HS-27A (cell line): ENCODE measurements at regions not wholly inside any gene's neighbourhood (a gene's known extent, or its start where the extent isn't known, plus 50 kb on each side); places are given as distances from the start of the nearest gene placed in this dataset.
"Not testable (repeated sequence)": the region's sequence is repeated elsewhere in the genome, so short reads cannot be mapped to it uniquely, and the experiment has no call there.

ENCODE experiments used
- DNase-seq: peaks from one replicate; pipeline ENCODE4 v3.0.0-alpha.2; 2012; ENCODE audit warnings: low read depth, missing footprints

GRCh38 chr5:152178350-152178699 lies 226.8 kb downstream of the NMUR2 start:
- peak; percentile 5 for DNase-seq

GRCh38 chr5:152177626-152178349 lies 227.3 kb downstream of the NMUR2 start:
- DNase-seq, result no peak

- DNase-seq, result no peak
Observed at GRCh38 chr5:152171888-152172287, 233.2 kb downstream of the NMUR2 start.

- no peak for DNase-seq
Observed at GRCh38 chr5:152170350-152170749, 234.7 kb downstream of the NMUR2 start.

GRCh38 chr5:152164860-152165259 lies 240.2 kb upstream of the GLRA1 start:
- DNase-seq, result no peak

GRCh38 chr5:152159894-152160293 lies 235.2 kb upstream of the GLRA1 start:
- DNase-seq, result not testable (repeated sequence)

- not testable (repeated sequence) for DNase-seq
Observed at GRCh38 chr5:152154452-152154851, 229.8 kb upstream of the GLRA1 start.

GRCh38 chr5:152151940-152152339 lies 227.3 kb upstream of the GLRA1 start:
- no peak for DNase-seq

- no peak for DNase-seq
Observed at GRCh38 chr5:152151113-152151512, 226.5 kb upstream of the GLRA1 start.

GRCh38 chr5:152147286-152147685 lies 222.6 kb upstream of the GLRA1 start:
- no peak for DNase-seq

GRCh38 chr5:152146566-152146965 lies 221.9 kb upstream of the GLRA1 start:
- DNase-seq, result no peak

GRCh38 chr5:152144556-152144955 lies 219.9 kb upstream of the GLRA1 start:
- no peak for DNase-seq

- no peak for DNase-seq
Observed at GRCh38 chr5:152144030-152144429, 219.4 kb upstream of the GLRA1 start.

- peak; percentile 11 for DNase-seq
Observed at GRCh38 chr5:152142840-152143469, 218.3 kb upstream of the GLRA1 start.

GRCh38 chr5:152140347-152140746 lies 215.7 kb upstream of the GLRA1 start:
- no peak for DNase-seq

- no peak for DNase-seq
Observed at GRCh38 chr5:152137063-152137462, 212.4 kb upstream of the GLRA1 start.

- DNase-seq, result no peak
Observed at GRCh38 chr5:152136321-152136720, 211.7 kb upstream of the GLRA1 start.

- DNase-seq, result no peak
Observed at GRCh38 chr5:152135827-152136226, 211.2 kb upstream of the GLRA1 start.

- DNase-seq, result no peak
Observed at GRCh38 chr5:152125661-152126205, 201.1 kb upstream of the GLRA1 start.

GRCh38 chr5:152124409-152125041 lies 199.9 kb upstream of the GLRA1 start:
- no peak for DNase-seq

- no peak for DNase-seq
Observed at GRCh38 chr5:152118676-152119470, 194.2 kb upstream of the GLRA1 start.

GRCh38 chr5:152116934-152117333 lies 192.3 kb upstream of the GLRA1 start:
- DNase-seq, result no peak
